Inflammatory macrophage treated with lipopolysaccharide for 1 hour (primary cell): ENCODE measurements at regions not wholly inside any gene's neighbourhood (a gene's known extent, or its start where the extent isn't known, plus 50 kb on each side); places are given as distances from the start of the nearest gene placed in this dataset.
"Not testable (repeated sequence)": the region's sequence is repeated elsewhere in the genome, so short reads cannot be mapped to it uniquely, and the experiment has no call there.

Source experiments
- DNase-seq, 2 donors: peaks; one replicate each; pipeline ENCODE4 v3.0.0-alpha.2; 2020 to 2022

DNA sequence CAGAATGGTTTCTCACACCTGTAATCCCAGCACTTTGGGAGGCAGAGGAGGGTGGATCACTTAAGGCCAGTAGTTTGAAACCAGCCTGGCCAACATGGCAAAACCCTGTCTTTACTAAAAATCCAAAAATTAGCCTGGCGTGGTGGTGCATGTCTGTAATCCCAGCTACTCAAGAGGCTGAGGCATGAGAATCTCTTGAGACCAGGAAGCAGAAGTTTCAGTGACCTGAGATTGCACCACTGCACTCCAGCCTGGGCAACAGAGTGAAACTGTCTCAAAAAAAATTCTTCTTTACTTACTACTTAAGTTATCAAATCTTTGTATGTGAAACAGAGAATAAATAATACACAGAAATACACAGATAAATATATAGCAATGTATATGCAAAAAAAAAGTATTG lies 210.2 kb upstream of the NRG3 start:
- not testable (repeated sequence) for DNase-seq

GRCh38 chr10:81674941-81675340 lies 200.1 kb upstream of the NRG3 start:
- no peak for DNase-seq

GRCh38 chr10:81679291-81679690 lies 195.7 kb upstream of the NRG3 start:
- no peak for DNase-seq

GRCh38 chr10:81680359-81680758 lies 194.6 kb upstream of the NRG3 start:
- no peak for DNase-seq

GRCh38 chr10:81688459-81688858 lies 186.5 kb upstream of the NRG3 start:
- DNase-seq, result no peak

GRCh38 chr10:81696609-81697388 lies 178.2 kb upstream of the NRG3 start:
- DNase-seq, result no peak

GRCh38 chr10:81704596-81704995 lies 170.4 kb upstream of the NRG3 start:
- DNase-seq, result no peak

DNA sequence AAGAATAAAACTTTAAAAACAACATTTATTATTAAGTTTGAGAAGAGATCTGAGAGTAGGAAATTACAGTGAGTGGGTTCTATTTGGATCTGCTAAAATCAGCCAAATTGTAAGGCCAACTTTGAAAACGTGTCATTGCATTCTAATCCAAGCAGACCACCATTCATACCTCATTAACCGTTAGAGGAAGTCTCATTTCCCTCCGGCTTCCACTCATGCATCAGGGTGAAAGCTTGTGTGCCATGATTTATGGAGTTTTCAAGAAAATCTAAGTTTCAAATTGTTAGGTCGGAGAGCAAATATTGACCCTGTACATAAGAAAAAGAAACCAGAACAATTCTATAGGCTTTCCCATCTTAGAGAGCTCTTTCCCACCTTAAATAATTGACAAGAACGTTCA lies 166.6 kb upstream of the NRG3 start:
- no peak for DNase-seq

DNA sequence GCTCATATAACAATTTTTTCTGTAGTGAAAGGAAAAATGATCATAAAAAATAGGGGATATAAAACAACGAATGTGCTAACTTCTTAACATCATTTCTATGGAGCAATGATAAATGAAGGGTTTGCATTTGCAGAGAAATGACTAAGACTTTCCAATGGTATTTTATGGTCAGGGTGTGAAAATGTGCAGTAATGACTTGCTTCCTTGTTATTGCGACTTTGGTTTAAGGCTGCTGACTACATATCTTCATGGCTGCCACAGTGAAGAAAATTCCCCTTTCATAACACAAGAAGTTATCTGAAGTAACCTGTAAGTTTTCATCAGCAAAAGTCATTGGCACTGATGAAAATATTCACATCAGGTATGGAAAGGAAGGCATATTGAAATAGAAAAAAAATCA lies 166.1 kb upstream of the NRG3 start:
- DNase-seq, result no peak

- DNase-seq, result no peak
Measured at GRCh38 chr10:81722399-81722798, 152.6 kb upstream of the NRG3 start.

DNA sequence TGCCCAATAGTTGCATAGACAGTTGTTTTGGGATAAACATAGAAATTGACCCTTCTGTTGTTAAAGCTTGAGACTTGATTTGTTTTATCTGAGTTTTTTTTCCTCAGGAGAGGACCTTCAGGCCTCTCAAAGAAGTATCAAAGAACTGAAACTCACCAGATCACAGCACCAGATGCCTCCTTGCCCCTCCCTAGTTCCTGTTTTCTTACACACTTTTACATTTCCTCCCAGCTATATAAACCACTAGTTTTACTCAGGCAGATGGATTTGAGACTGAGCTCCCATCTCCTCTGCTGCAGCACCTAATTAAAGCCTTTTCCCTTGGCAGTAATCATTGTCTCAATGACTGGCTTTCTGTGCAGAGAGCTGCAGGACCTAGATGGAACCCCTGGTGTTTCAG lies 150.6 kb upstream of the NRG3 start:
- no peak for DNase-seq

DNA sequence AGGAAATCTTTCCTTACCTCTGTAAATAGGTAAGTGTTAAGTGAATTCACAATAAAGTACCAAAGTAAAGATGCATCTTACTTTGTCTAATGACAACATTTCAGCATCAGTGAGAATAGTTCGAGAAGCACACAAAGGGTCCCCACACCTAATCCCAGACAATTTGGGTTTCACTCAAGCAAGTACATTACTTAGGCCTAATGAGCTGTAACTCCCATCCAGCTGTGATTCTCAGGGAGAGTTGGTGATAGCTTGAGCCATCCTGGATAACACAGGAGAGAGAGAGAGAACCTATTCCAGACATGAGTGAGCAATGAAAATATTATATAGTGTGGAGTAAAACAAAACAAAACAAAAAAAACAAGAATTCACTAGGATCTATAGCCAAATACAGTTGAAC lies 149.1 kb upstream of the NRG3 start:
- no peak for DNase-seq

GRCh38 chr10:81728692-81729091 lies 146.3 kb upstream of the NRG3 start:
- no peak for DNase-seq

- DNase-seq, result no peak
Measured at GRCh38 chr10:81730891-81731290, 144.1 kb upstream of the NRG3 start.

DNA sequence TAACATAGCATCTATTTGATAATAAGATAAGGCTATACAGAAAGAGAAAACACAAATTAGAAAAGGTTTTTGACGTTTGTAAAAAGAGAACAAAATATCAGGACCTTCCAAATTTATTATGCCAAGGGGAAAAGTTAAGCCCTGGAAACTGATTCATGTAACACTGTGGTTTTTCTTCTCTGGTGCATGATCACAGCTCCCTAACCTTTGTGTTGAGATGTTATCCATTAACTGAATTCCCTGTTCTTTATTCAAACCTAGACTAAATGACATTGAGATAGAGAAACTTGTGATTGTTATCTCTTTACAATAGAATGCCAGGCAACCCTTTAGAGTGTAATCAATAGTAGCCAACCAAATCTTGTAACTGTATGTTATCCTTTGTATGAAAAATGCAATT lies 141.5 kb upstream of the NRG3 start:
- DNase-seq, result no peak

- DNase-seq, result not testable (repeated sequence)
Measured at GRCh38 chr10:81735167-81735566, 139.8 kb upstream of the NRG3 start.

GRCh38 chr10:81759111-81759510 lies 115.9 kb upstream of the NRG3 start:
- DNase-seq, result no peak

DNA sequence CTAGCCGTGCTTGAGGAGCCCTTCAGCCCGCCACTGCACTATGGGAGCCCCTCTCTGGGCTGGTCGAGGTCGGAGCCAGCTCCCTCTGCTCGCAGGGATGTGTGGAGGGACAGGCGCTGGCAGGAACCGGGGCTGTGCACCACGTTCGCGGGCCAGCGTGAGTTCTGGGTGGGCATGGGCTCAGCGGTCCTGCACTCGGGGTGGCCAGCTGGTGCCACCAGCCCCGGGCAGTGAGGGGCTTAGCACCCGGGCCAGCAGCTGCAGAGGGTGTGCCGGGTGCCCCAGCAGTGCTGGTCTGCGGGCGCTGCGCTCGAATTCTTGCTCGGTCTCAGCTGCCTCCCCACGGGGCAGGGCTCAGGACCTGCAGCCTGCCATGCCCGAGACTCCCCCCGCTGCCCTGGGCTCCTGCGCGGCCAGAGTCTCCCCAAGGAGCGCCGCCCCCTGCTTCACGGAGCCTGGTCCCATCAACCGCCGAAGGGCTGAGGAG lies 90.8 kb upstream of the NRG3 start:
- DNase-seq, result no peak

- no peak for DNase-seq
Measured at GRCh38 chr10:81792729-81793128, 82.3 kb upstream of the NRG3 start.

DNA sequence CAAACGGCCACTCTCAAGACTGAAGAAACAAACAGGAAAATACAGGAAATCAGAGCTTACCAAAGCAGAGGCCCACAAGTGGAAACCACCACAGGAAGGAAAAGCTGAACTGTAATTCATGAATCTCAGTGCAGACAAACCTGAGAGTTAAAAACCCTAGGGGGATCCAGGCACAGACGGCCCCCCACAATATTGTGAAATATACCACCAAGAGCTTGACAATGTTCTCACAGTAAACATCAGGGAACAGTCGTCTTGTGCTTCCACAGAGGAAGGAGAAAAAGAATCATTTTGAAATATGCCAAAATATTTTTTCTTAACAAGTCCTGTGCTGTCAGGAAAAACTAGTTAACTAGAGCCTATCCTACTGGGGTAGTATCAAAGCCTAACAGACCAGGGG lies 68.2 kb upstream of the NRG3 start:
- no peak for DNase-seq

- no peak for DNase-seq
Measured at GRCh38 chr10:81814842-81815241, 60.2 kb upstream of the NRG3 start.

GRCh38 chr10:81817596-81818170 lies 57.3 kb upstream of the NRG3 start:
- no peak for DNase-seq

DNA sequence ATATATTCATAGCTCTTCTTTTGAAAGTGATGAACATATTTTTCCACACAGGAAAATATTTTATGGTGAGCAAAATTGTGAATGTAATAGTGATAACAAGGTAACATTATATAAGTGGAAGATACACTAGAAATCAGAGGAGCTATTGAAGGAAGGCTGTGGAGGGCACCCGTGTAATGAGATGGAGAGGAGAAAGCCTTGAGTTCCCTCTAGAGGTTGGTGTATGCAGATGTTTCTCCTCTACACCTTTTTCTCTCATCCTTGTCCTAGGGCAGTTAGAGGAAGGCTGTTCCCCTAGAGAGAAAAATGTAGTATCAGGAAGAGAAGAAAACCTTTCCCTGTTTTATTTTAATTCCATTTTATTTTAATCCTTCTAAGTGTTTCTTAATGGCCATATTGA lies 54.6 kb upstream of the NRG3 start:
- no peak for DNase-seq
